ENCODE measurements at regions not wholly inside any gene's neighbourhood (a gene's known extent, or its start where the extent isn't known, plus 50 kb on each side); places are given as distances from the start of the nearest gene placed in this dataset.

GRCh38 chr11:96885405-96885804 lies 495.6 kb downstream of the JRKL start:
- Histone ChIP-seq H3K4me3 (ENCODE audit: low read length in 3 of 3) (no peak overlapping the region), H3K9ac (ENCODE audit: low read depth in 1 of 3, low read length in 3 of 3) (no peak overlapping the region), H3K27me3 (ENCODE audit: control insufficient read depth in 3 of 3, insufficient read depth in 3 of 3, low read length in 3 of 3) (no peaks in the 10 kb centered on the region), H3K36me3 (ENCODE audit: control insufficient read depth in 3 of 3, insufficient read depth in 3 of 3, low read length in 3 of 3) (no peaks in the 10 kb centered on the region), H3K27ac (ENCODE audit: low read depth, low read length) (no peak overlapping the region), H3K4me1 (ENCODE audit: control insufficient read depth in 3 of 3, insufficient read depth in 3 of 3, low read length in 3 of 3) (no peaks in the 10 kb centered on the region), H3K9me3 (ENCODE audit: control insufficient read depth in 3 of 3, low read length in 3 of 3) (peaks cover 0 to 2% (median 0%) of the 10 kb centered on the region in 3 donors)

- Histone ChIP-seq H3K36me3 (ENCODE audit: control insufficient read depth in 3 of 3, insufficient read depth in 3 of 3, low read length in 3 of 3) (no peaks in the 10 kb centered on the region), H3K4me3 (ENCODE audit: low read length in 3 of 3) (no peak overlapping the region), H3K27me3 (ENCODE audit: control insufficient read depth in 3 of 3, insufficient read depth in 3 of 3, low read length in 3 of 3) (no peaks in the 10 kb centered on the region), H3K9me3 (ENCODE audit: control insufficient read depth in 3 of 3, low read length in 3 of 3) (peaks cover 0 to 2% (median 0%) of the 10 kb centered on the region in 3 donors), H3K4me1 (ENCODE audit: control insufficient read depth in 3 of 3, insufficient read depth in 3 of 3, low read length in 3 of 3) (no peaks in the 10 kb centered on the region), H3K27ac (ENCODE audit: low read depth, low read length) (no peak overlapping the region), H3K9ac (ENCODE audit: low read depth in 1 of 3, low read length in 3 of 3) (no peak overlapping the region)
Observed at GRCh38 chr11:96885912-96886311, 496.1 kb downstream of the JRKL start.

- no peak overlapping the region for H3K27ac ChIP-seq (ENCODE audit: low read depth, low read length)
- no peaks in the 10 kb centered on the region for H3K4me1 ChIP-seq (ENCODE audit: control insufficient read depth in 3 of 3, insufficient read depth in 3 of 3, low read length in 3 of 3)
- no peak overlapping the region for H3K4me3 ChIP-seq (ENCODE audit: low read length in 3 of 3)
- no peaks in the 10 kb centered on the region for H3K9me3 ChIP-seq (ENCODE audit: control insufficient read depth in 3 of 3, low read length in 3 of 3)
- H3K27me3 ChIP-seq (ENCODE audit: control insufficient read depth in 3 of 3, insufficient read depth in 3 of 3, low read length in 3 of 3) = no peaks in the 10 kb centered on the region
- no peaks in the 10 kb centered on the region for H3K36me3 ChIP-seq (ENCODE audit: control insufficient read depth in 3 of 3, insufficient read depth in 3 of 3, low read length in 3 of 3)
- no peak overlapping the region for H3K9ac ChIP-seq (ENCODE audit: low read depth in 1 of 3, low read length in 3 of 3)
Observed at GRCh38 chr11:96893988-96894387, 504.2 kb downstream of the JRKL start.

GRCh38 chr11:96894587-96894986 lies 504.8 kb downstream of the JRKL start:
- H3K27ac ChIP-seq (ENCODE audit: low read depth, low read length) = no peak overlapping the region

GRCh38 chr11:96899971-96900370 lies 510.2 kb downstream of the JRKL start:
- Histone ChIP-seq H3K27ac (ENCODE audit: low read depth, low read length) (no peak overlapping the region), H3K27me3 (ENCODE audit: control insufficient read depth in 3 of 3, insufficient read depth in 3 of 3, low read length in 3 of 3) (no peaks in the 10 kb centered on the region), H3K9ac (ENCODE audit: low read depth in 1 of 3, low read length in 3 of 3) (no peak overlapping the region), H3K36me3 (ENCODE audit: control insufficient read depth in 3 of 3, insufficient read depth in 3 of 3, low read length in 3 of 3) (no peaks in the 10 kb centered on the region), H3K4me1 (ENCODE audit: control insufficient read depth in 3 of 3, insufficient read depth in 3 of 3, low read length in 3 of 3) (no peaks in the 10 kb centered on the region), H3K4me3 (ENCODE audit: low read length in 3 of 3) (no peak overlapping the region), H3K9me3 (ENCODE audit: control insufficient read depth in 3 of 3, low read length in 3 of 3) (no peaks in the 10 kb centered on the region)

More at GRCh38 chr11:96894587-96894986, 504.8 kb downstream of the JRKL start:
- Histone ChIP-seq H3K36me3 (ENCODE audit: control insufficient read depth in 3 of 3, insufficient read depth in 3 of 3, low read length in 3 of 3) (no peaks in the 10 kb centered on the region), H3K4me3 (ENCODE audit: low read length in 3 of 3) (no peak overlapping the region), H3K9ac (ENCODE audit: low read depth in 1 of 3, low read length in 3 of 3) (no peak overlapping the region), H3K27me3 (ENCODE audit: control insufficient read depth in 3 of 3, insufficient read depth in 3 of 3, low read length in 3 of 3) (no peaks in the 10 kb centered on the region), H3K9me3 (ENCODE audit: control insufficient read depth in 3 of 3, low read length in 3 of 3) (no peaks in the 10 kb centered on the region), H3K4me1 (ENCODE audit: control insufficient read depth in 3 of 3, insufficient read depth in 3 of 3, low read length in 3 of 3) (no peaks in the 10 kb centered on the region)

- no peaks in the 10 kb centered on the region for H3K27me3 ChIP-seq (ENCODE audit: control insufficient read depth in 3 of 3, insufficient read depth in 3 of 3, low read length in 3 of 3)
- peaks cover 0 to 3% (median 0%) of the 10 kb centered on the region in 3 donors for H3K4me1 ChIP-seq (ENCODE audit: control insufficient read depth in 3 of 3, insufficient read depth in 3 of 3, low read length in 3 of 3)
- H3K4me3 ChIP-seq (ENCODE audit: low read length in 3 of 3) = no peak overlapping the region
- no peaks in the 10 kb centered on the region for H3K9me3 ChIP-seq (ENCODE audit: control insufficient read depth in 3 of 3, low read length in 3 of 3)
- H3K36me3 ChIP-seq (ENCODE audit: control insufficient read depth in 3 of 3, insufficient read depth in 3 of 3, low read length in 3 of 3) = no peaks in the 10 kb centered on the region
- no peak overlapping the region for H3K9ac ChIP-seq (ENCODE audit: low read depth in 1 of 3, low read length in 3 of 3)
- H3K27ac ChIP-seq (ENCODE audit: low read depth, low read length) = no peak overlapping the region
Observed at GRCh38 chr11:96905143-96905542, 515.3 kb downstream of the JRKL start.

GRCh38 chr11:96905663-96906062 lies 515.9 kb downstream of the JRKL start:
- H3K27me3 ChIP-seq (ENCODE audit: control insufficient read depth in 3 of 3, insufficient read depth in 3 of 3, low read length in 3 of 3) = no peaks in the 10 kb centered on the region
- H3K4me3 ChIP-seq (ENCODE audit: low read length in 3 of 3) = no peak overlapping the region
- no peak overlapping the region for H3K27ac ChIP-seq (ENCODE audit: low read depth, low read length)
- H3K4me1 ChIP-seq (ENCODE audit: control insufficient read depth in 3 of 3, insufficient read depth in 3 of 3, low read length in 3 of 3) = peaks cover 0 to 3% (median 0%) of the 10 kb centered on the region in 3 donors
- no peak overlapping the region for H3K9ac ChIP-seq (ENCODE audit: low read depth in 1 of 3, low read length in 3 of 3)
- no peaks in the 10 kb centered on the region for H3K36me3 ChIP-seq (ENCODE audit: control insufficient read depth in 3 of 3, insufficient read depth in 3 of 3, low read length in 3 of 3)
- no peaks in the 10 kb centered on the region for H3K9me3 ChIP-seq (ENCODE audit: control insufficient read depth in 3 of 3, low read length in 3 of 3)

GRCh38 chr11:96906476-96906875 lies 516.7 kb downstream of the JRKL start:
- H3K27me3 ChIP-seq (ENCODE audit: control insufficient read depth in 3 of 3, insufficient read depth in 3 of 3, low read length in 3 of 3) = no peaks in the 10 kb centered on the region
- no peaks in the 10 kb centered on the region for H3K9me3 ChIP-seq (ENCODE audit: control insufficient read depth in 3 of 3, low read length in 3 of 3)
- no peak overlapping the region for H3K4me3 ChIP-seq (ENCODE audit: low read length in 3 of 3)
- peaks cover 0 to 3% (median 0%) of the 10 kb centered on the region in 3 donors for H3K4me1 ChIP-seq (ENCODE audit: control insufficient read depth in 3 of 3, insufficient read depth in 3 of 3, low read length in 3 of 3)
- no peaks in the 10 kb centered on the region for H3K36me3 ChIP-seq (ENCODE audit: control insufficient read depth in 3 of 3, insufficient read depth in 3 of 3, low read length in 3 of 3)
- H3K27ac ChIP-seq (ENCODE audit: low read depth, low read length) = no peak overlapping the region
- H3K9ac ChIP-seq (ENCODE audit: low read depth in 1 of 3, low read length in 3 of 3) = no peak overlapping the region

- Histone ChIP-seq H3K9me3 (ENCODE audit: control insufficient read depth in 3 of 3, low read length in 3 of 3) (no peaks in the 10 kb centered on the region), H3K4me1 (ENCODE audit: control insufficient read depth in 3 of 3, insufficient read depth in 3 of 3, low read length in 3 of 3) (no peaks in the 10 kb centered on the region), H3K4me3 (ENCODE audit: low read length in 3 of 3) (no peak overlapping the region), H3K27ac (ENCODE audit: low read depth, low read length) (no peak overlapping the region), H3K36me3 (ENCODE audit: control insufficient read depth in 3 of 3, insufficient read depth in 3 of 3, low read length in 3 of 3) (no peaks in the 10 kb centered on the region), H3K27me3 (ENCODE audit: control insufficient read depth in 3 of 3, insufficient read depth in 3 of 3, low read length in 3 of 3) (no peaks in the 10 kb centered on the region), H3K9ac (ENCODE audit: low read depth in 1 of 3, low read length in 3 of 3) (no peak overlapping the region)
Observed at GRCh38 chr11:96925862-96926261, 536.0 kb downstream of the JRKL start.

GRCh38 chr11:96940227-96940626 lies 550.4 kb downstream of the JRKL start:
- Histone ChIP-seq H3K27ac (ENCODE audit: low read depth, low read length) (no peak overlapping the region), H3K4me1 (ENCODE audit: control insufficient read depth in 3 of 3, insufficient read depth in 3 of 3, low read length in 3 of 3) (no peaks in the 10 kb centered on the region), H3K36me3 (ENCODE audit: control insufficient read depth in 3 of 3, insufficient read depth in 3 of 3, low read length in 3 of 3) (no peaks in the 10 kb centered on the region), H3K9me3 (ENCODE audit: control insufficient read depth in 3 of 3, low read length in 3 of 3) (no peaks in the 10 kb centered on the region), H3K4me3 (ENCODE audit: low read length in 3 of 3) (no peak overlapping the region), H3K9ac (ENCODE audit: low read depth in 1 of 3, low read length in 3 of 3) (no peak overlapping the region), H3K27me3 (ENCODE audit: control insufficient read depth in 3 of 3, insufficient read depth in 3 of 3, low read length in 3 of 3) (no peaks in the 10 kb centered on the region)

- Histone ChIP-seq H3K9me3 (ENCODE audit: control insufficient read depth in 3 of 3, low read length in 3 of 3) (no peaks in the 10 kb centered on the region), H3K9ac (ENCODE audit: low read depth in 1 of 3, low read length in 3 of 3) (no peak overlapping the region), H3K27me3 (ENCODE audit: control insufficient read depth in 3 of 3, insufficient read depth in 3 of 3, low read length in 3 of 3) (no peaks in the 10 kb centered on the region), H3K4me1 (ENCODE audit: control insufficient read depth in 3 of 3, insufficient read depth in 3 of 3, low read length in 3 of 3) (no peaks in the 10 kb centered on the region), H3K27ac (ENCODE audit: low read depth, low read length) (no peak overlapping the region), H3K36me3 (ENCODE audit: control insufficient read depth in 3 of 3, insufficient read depth in 3 of 3, low read length in 3 of 3) (no peaks in the 10 kb centered on the region), H3K4me3 (ENCODE audit: low read length in 3 of 3) (no peak overlapping the region)
Observed at GRCh38 chr11:96942855-96943254, 553.0 kb downstream of the JRKL start.

Measured in skeletal muscle tissue (tissue), 3 donors.